GM12864 (cell line): ENCODE measurements at regions not wholly inside any gene's neighbourhood (a gene's known extent, or its start where the extent isn't known, plus 50 kb on each side); places are given as distances from the start of the nearest gene placed in this dataset.

ENCODE experiments used
- DNase-seq: peaks from one replicate; pipeline ENCODE4 v3.0.0-alpha.2; 2011; ENCODE audit warnings: low read depth
- H3K4me3 ChIP-seq: 2 replicates; pipeline ENCODE4 v1.5.1; 2011; ENCODE audit warnings: mild to moderate bottlenecking, low read depth, low read length, control low read depth
- TF ChIP-seq, protein P1 (sequence below): IDR thresholded peaks from 2 replicates; pipeline ENCODE4 v1.5.1; 2011; ENCODE audit warnings: low read depth, mild to moderate bottlenecking, moderate library complexity, low read length, control low read depth, inconsistent platforms; ENCODE audit errors: missing control alignments

DNA sequence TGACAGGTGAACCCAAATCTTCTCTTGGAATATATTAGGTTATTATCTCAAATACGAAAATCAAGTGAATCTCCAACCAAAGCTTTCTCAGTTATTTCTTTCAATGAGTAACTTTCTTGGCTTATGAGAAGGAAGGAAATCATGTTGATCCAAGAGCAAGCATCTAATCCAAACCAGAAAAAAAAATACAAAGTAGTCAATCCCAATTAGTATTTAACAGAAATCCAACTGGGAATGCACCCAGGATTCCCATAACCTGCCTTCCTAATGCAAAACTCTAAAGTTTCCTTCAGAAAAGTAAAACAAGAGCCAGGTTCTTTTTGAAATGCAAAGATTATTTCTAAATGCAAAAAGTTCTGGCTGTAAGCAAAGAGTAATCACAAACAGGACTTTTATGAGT lies 289.3 kb downstream of the SHOX2 start:
- no peak overlapping the region for H3K4me3 ChIP-seq
- no peak for DNase-seq
- TF ChIP-seq, protein P1, sequence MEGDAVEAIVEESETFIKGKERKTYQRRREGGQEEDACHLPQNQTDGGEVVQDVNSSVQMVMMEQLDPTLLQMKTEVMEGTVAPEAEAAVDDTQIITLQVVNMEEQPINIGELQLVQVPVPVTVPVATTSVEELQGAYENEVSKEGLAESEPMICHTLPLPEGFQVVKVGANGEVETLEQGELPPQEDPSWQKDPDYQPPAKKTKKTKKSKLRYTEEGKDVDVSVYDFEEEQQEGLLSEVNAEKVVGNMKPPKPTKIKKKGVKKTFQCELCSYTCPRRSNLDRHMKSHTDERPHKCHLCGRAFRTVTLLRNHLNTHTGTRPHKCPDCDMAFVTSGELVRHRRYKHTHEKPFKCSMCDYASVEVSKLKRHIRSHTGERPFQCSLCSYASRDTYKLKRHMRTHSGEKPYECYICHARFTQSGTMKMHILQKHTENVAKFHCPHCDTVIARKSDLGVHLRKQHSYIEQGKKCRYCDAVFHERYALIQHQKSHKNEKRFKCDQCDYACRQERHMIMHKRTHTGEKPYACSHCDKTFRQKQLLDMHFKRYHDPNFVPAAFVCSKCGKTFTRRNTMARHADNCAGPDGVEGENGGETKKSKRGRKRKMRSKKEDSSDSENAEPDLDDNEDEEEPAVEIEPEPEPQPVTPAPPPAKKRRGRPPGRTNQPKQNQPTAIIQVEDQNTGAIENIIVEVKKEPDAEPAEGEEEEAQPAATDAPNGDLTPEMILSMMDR = no peak

DNA sequence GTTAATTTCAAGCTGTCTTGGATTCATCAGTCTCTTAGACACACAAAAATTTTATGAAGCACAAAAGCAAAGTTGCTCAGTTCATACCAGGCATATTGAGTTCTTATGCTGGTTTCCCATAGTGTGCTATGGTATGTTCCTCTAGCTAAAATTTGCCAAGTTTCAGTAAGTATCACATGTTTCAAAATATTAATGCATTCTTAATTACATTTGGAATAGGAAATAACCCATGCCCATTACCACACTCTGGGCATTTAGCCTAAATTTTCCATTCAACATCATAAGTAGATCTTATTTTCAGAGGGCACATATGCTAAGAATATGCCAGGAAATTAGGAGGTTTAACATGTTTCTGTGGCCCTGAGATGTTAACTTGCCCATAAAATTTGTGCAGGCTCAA lies 289.9 kb downstream of the SHOX2 start:
- H3K4me3 ChIP-seq = no peak overlapping the region
- no peak for DNase-seq
- TF ChIP-seq, protein P1 = no peak

DNA sequence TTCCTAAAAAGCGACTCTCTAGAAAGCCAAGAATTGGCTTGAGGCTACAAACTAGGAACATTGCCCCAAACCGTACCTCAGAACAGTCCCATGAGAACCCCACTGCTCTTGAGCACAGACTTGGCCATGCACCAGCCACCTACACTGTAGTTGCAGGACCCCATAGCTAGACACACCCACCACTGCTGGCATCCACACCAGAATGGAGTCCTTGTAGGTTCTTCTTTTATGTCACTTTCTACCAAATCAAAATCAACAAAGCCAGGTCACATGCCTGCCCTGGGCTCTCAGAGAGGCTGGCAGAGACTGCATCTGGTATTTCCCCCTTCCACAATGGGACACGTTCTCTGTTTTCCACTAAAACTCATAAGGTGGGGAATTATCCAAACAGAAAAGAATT lies 290.5 kb downstream of the SHOX2 start:
- no peak overlapping the region for H3K4me3 ChIP-seq
- TF ChIP-seq, protein P1 = no peak
- no peak for DNase-seq

DNA sequence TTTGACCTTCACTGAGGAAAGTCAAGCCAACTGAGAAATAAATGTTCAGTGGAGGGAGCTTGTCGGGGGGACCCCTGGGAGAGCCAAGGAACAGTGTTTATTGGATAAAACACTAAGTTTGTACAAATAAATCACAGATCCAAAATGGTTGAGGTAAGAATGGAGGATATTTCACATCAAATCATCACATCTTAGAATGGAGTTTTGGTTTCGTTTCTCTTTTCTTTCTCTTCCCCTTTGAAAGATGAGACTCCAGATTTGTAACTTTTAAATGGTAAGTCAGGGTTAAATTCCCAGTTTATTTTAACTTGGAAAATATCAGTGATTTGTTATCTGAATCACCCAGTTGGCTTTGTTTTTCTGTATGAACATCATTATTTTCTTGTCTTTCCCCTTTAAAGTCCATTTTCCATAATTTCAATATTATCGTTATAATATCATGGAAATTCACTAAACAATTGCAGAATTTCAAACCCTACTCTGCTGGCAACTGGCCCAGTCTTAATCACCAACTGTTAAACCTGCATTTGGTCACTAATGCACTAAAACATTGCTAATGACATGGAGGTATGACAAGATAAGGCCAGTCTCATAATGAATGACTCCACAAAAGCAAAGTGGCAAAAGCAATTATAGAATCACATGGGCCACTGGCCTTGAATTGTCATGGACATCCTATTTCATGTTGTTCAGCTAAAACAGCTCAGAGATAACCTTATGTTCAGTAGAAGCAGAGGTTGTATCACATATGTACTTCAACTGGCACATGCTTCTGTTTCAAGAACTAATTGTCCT lies 295.1 kb downstream of the SHOX2 start:
- TF ChIP-seq, protein P1 = no peak
- DNase-seq = no peak
- H3K4me3 ChIP-seq = no peak overlapping the region

DNA sequence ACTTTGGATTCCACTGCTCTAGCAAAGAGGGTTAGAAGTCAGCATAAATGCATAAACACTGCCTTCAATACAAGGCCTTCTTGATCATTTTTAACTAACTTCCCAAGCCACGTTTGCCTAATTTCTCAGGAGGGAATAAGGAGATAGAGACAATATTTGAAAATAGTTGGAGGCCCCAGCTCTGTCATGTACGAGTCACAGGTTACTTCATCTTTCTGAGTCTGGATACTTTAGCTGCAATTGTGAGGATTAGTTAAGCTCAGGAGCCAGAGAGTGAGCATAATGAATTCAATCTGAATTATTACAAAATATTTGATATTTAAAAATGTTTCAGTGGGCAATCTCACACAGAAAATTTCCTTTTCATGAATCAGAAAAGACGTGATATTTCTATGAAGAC lies 298.9 kb downstream of the SHOX2 start:
- no peak overlapping the region for H3K4me3 ChIP-seq
- DNase-seq = no peak
- TF ChIP-seq, protein P1 = no peak

DNA sequence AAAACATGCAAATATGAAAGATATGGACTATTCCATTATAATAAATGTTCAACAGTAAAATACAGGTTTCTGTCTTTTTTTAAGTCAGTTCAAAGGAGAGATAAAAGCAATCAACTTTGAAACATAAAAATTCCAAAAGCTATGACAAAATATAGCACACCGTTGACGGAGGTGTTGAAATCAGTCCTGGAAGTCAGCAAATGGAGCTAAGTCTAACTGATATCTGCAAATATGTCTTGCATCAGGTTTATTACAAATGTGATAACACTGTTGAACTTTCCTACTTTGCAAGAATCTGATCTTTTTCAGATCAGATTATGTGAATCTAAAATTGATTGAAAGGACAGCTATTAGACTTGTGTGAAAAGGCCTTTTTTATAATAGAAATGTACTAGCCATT lies 300.7 kb downstream of the SHOX2 start:
- DNase-seq = no peak
- TF ChIP-seq, protein P1 = no peak
- no peak overlapping the region for H3K4me3 ChIP-seq

DNA sequence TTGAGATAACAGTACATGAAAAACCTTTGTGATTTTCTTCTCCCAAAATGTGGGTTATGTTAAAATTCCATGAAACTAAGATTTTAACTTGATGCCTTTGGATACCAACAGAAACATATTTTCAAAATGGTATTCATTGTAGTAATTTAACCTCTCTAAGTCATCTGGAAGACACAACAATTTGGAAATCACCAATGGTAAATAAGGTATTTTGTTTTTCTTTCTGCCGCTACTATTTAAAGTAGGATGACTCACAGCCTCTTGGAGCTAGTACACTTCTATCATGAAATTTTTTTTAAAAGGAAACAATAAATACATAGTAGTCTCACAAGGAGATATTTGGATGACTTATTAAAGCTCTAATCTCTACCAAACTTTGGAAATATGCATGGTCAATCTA lies 291.6 kb upstream of the VEPH1 start:
- H3K4me3 ChIP-seq = no peak overlapping the region
- TF ChIP-seq, protein P1 = no peak
- no peak for DNase-seq
